Amygdala (tissue), 56 donors: ENCODE measurements at regions not wholly inside any gene's neighbourhood (a gene's known extent, or its start where the extent isn't known, plus 50 kb on each side); places are given as distances from the start of the nearest gene placed in this dataset.
"Not testable (repeated sequence)": the region's sequence is repeated elsewhere in the genome, so short reads cannot be mapped to it uniquely, and the experiment has no call there.

Experiments
- DNase-seq, 56 donors: peaks; one replicate each; lab custom pipeline; 2025; lab: John Stamatoyannopoulos, UW

- DNase-seq: not testable (repeated sequence)
Measured at GRCh38 chr5:10876996-10877395, 116.0 kb upstream of the DAP start.

GRCh38 chr5:10876006-10876744 is 115.1 kb upstream of the DAP start:
- DNase-seq: peak in 2 of 56 donors; percentile 1 to 4

GRCh38 chr5:10875201-10875768 is 114.3 kb upstream of the DAP start:
- DNase-seq: no peak

GRCh38 chr5:10874541-10874940 is 113.5 kb upstream of the DAP start:
- DNase-seq: no peak

- no peak for DNase-seq
Measured at GRCh38 chr5:10870791-10871190, 109.8 kb upstream of the DAP start.

- DNase-seq: no peak
Measured at GRCh38 chr5:10868956-10869355, 107.9 kb upstream of the DAP start.

- no peak for DNase-seq
Measured at GRCh38 chr5:10867389-10868303, 106.6 kb upstream of the DAP start.

- peak in 2 of 56 donors; percentile 11 to 23 for DNase-seq
Measured at GRCh38 chr5:10866913-10867312, 105.9 kb upstream of the DAP start.

GRCh38 chr5:10863763-10864383 is 102.8 kb upstream of the DAP start:
- DNase-seq: peak in 21 of 56 donors; percentile 3 to 67 (median 14)

- no peak for DNase-seq
Measured at GRCh38 chr5:10862085-10862484, 101.1 kb upstream of the DAP start.

GRCh38 chr5:10861423-10861790 is 100.4 kb upstream of the DAP start:
- DNase-seq: no peak

GRCh38 chr5:10860645-10861422 is 99.8 kb upstream of the DAP start:
- no peak for DNase-seq

- no peak for DNase-seq
Measured at GRCh38 chr5:10860196-10860543, 99.1 kb upstream of the DAP start.

GRCh38 chr5:10859393-10860195 is 98.6 kb upstream of the DAP start:
- no peak for DNase-seq

GRCh38 chr5:10858945-10859344 is 97.9 kb upstream of the DAP start:
- no peak for DNase-seq

- no peak for DNase-seq
Measured at GRCh38 chr5:10858307-10858706, 97.3 kb upstream of the DAP start.

GRCh38 chr5:10857338-10857733 is 96.3 kb upstream of the DAP start:
- DNase-seq: peak in 3 of 56 donors; percentile 6 to 13 (median 7)

- peak in 49 of 56 donors; percentile 11 to 79 (median 46) for DNase-seq
Measured at GRCh38 chr5:10856683-10857337, 95.8 kb upstream of the DAP start.

- DNase-seq: no peak
Measured at GRCh38 chr5:10856071-10856470, 95.0 kb upstream of the DAP start.
